Liver (tissue), 8 donors: ENCODE measurements at regions not wholly inside any gene's neighbourhood (a gene's known extent, or its start where the extent isn't known, plus 50 kb on each side); places are given as distances from the start of the nearest gene placed in this dataset.

ENCODE experiments used
- DNase-seq: peaks from one replicate; pipeline ENCODE4 v3.0.0-alpha.2; 2017; ENCODE audit warnings: low spot score
- H3K27ac ChIP-seq, 2 donors: one replicate each; pipeline ENCODE4 v1.7.0; 2013; ENCODE audit warnings: inconsistent platforms in 2 of 2, low read length in 2 of 2, control low read depth in 1 of 2, low read depth in 1 of 2, mild to moderate bottlenecking in 1 of 2
- H3K27me3 ChIP-seq, 4 donors: one replicate each; pipeline versions ENCODE4 v1.6.1 to v1.7.0; 2013; ENCODE audit warnings: low read length in 3 of 4, inconsistent platforms in 1 of 4, mild to moderate bottlenecking in 1 of 4, moderate library complexity in 1 of 4; ENCODE audit not compliant: control insufficient read depth in 4 of 4, insufficient read depth in 4 of 4
- H3K36me3 ChIP-seq, 4 donors: one replicate each; pipeline versions ENCODE4 v1.6.1 to v1.7.0; 2013; ENCODE audit warnings: low read length in 3 of 4, mild to moderate bottlenecking in 3 of 4, low read depth in 1 of 4, moderate library complexity in 1 of 4; ENCODE audit not compliant: control insufficient read depth in 4 of 4, insufficient read depth in 3 of 4
- H3K4me1 ChIP-seq, 4 donors: one replicate each; pipeline versions ENCODE4 v1.6.1 to v1.7.0; 2013; ENCODE audit warnings: low read length in 3 of 4, mild to moderate bottlenecking in 3 of 4, moderate library complexity in 1 of 4; ENCODE audit not compliant: control insufficient read depth in 4 of 4, insufficient read depth in 4 of 4
- H3K4me3 ChIP-seq, 3 donors: one replicate each; pipeline versions ENCODE4 v1.6.1 to v1.7.0; 2013; ENCODE audit warnings: low read length in 3 of 3, control low read depth in 1 of 3, low read depth in 1 of 3, mild to moderate bottlenecking in 1 of 3
- H3K9ac ChIP-seq, 2 donors: one replicate each; pipeline ENCODE4 v1.7.0; 2013; ENCODE audit warnings: low read length in 2 of 2, mild to moderate bottlenecking in 2 of 2, moderate library complexity in 2 of 2, control low read depth in 1 of 2, low read depth in 1 of 2
- H3K9me3 ChIP-seq, 4 donors: one replicate each; pipeline versions ENCODE4 v1.6.1 to v1.7.0; 2013; ENCODE audit warnings: low read length in 3 of 4; ENCODE audit not compliant: control insufficient read depth in 4 of 4
- ATF3 ChIP-seq: IDR thresholded peaks from 2 replicates; pipeline ENCODE4 v1.6.1; 2016; ENCODE audit warnings: antibody characterized with exemption
- CTCF ChIP-seq: fragments of 150-350 bp; IDR thresholded peaks from 2 replicates; pipeline ENCODE4 v1.5.1; 2017; ENCODE audit warnings: improper control_type of control experiment, low read depth, low read length; ENCODE audit not compliant: missing input control
- EGR1 ChIP-seq, 2 donors: IDR thresholded peaks; 2 replicates each; pipeline ENCODE4 v1.6.1; 2016 to 2018; ENCODE audit warnings: antibody characterized with exemption in 2 of 2, low read depth in 2 of 2
- FOXA2 ChIP-seq: IDR thresholded peaks from 2 replicates; pipeline ENCODE4 v1.6.1; 2016; ENCODE audit warnings: antibody characterized with exemption
- GABPA ChIP-seq, 2 donors: IDR thresholded peaks in 1 of 2; conservative IDR thresholded peaks in 1 of 2; 2 replicates each; pipeline ENCODE4 v1.6.1; 2016; ENCODE audit warnings: antibody characterized with exemption in 2 of 2, mild to moderate bottlenecking in 1 of 2, moderate library complexity in 1 of 2
- HNF4A ChIP-seq, 2 donors: conservative IDR thresholded peaks; 2 replicates each; pipeline ENCODE4 v1.6.1; 2016; ENCODE audit warnings: antibody characterized with exemption in 2 of 2, mild to moderate bottlenecking in 2 of 2
- HNF4G ChIP-seq: IDR thresholded peaks from 2 replicates; pipeline ENCODE4 v1.6.1; 2016; ENCODE audit warnings: antibody characterized with exemption
- JUND ChIP-seq, 2 donors: IDR thresholded peaks; 2 replicates each; pipeline ENCODE4 v1.6.1; 2016; ENCODE audit warnings: antibody characterized with exemption in 2 of 2
- MAX ChIP-seq: IDR thresholded peaks from 2 replicates; pipeline ENCODE4 v1.6.1; 2016; ENCODE audit warnings: antibody characterized with exemption
- NR2F2 ChIP-seq: IDR thresholded peaks from 2 replicates; pipeline ENCODE4 v1.6.1; 2016; ENCODE audit warnings: antibody characterized with exemption
- RAD21 ChIP-seq, 2 donors: IDR thresholded peaks; 2 replicates each; pipeline ENCODE4 v1.6.1; 2016; ENCODE audit warnings: antibody characterized with exemption in 2 of 2, mild to moderate bottlenecking in 2 of 2
- REST ChIP-seq: IDR thresholded peaks from 2 replicates; pipeline ENCODE4 v1.6.1; 2016; ENCODE audit warnings: antibody characterized with exemption, mild to moderate bottlenecking
- RXRA ChIP-seq, 2 donors: IDR thresholded peaks; 2 replicates each; pipeline ENCODE4 v1.6.1; 2017 to 2018; ENCODE audit warnings: antibody characterized with exemption in 2 of 2, mild to moderate bottlenecking in 1 of 2
- SP1 ChIP-seq: IDR thresholded peaks from 2 replicates; pipeline ENCODE4 v1.6.1; 2018; ENCODE audit warnings: antibody characterized with exemption, mild to moderate bottlenecking
- TAF1 ChIP-seq: conservative IDR thresholded peaks from 2 replicates; pipeline ENCODE4 v1.6.1; 2016; ENCODE audit warnings: antibody characterized with exemption, mild to moderate bottlenecking
- ZBTB33 ChIP-seq: IDR thresholded peaks from 2 replicates; pipeline ENCODE4 v1.6.1; 2016; ENCODE audit warnings: antibody characterized with exemption
- WGBS: extraction: QIAGEN DNeasy Blood & Tissue Kit; methylation state at CpG from one replicate; pipeline ENCODE4 v1.1.7; 2013; 5-methylcytosine and 5-hydroxymethylcytosine counted together
- donor health status: healthy.
- donor health status: healthy.
- donor health status: healthy.
- donor health status: healthy.
- donor health status: healthy.

GRCh38 chr13:86839221-86839620 is 832.0 kb upstream of the SLITRK5 start:
- peaks cover 0 to 6% (median 2%) of the 10 kb centered on the region in 4 donors for H3K9me3 ChIP-seq
- TF ChIP-seq GABPA (IDR thresholded peaks at IDR 0.05 in 1 of 2, conservative IDR thresholded peaks at IDR 0.05 in 1 of 2): no peak
- no peak for TF ChIP-seq JUND (IDR thresholded peaks at IDR 0.05)
- TF ChIP-seq FOXA2: no peak
- no peak for TF ChIP-seq HNF4A (conservative IDR thresholded peaks at IDR 0.05)
- no peak for TF ChIP-seq RAD21 (IDR thresholded peaks at IDR 0.05)
- TF ChIP-seq TAF1: no peak
- no peak for TF ChIP-seq NR2F2
- TF ChIP-seq HNF4G: no peak
- TF ChIP-seq ATF3: no peak
- TF ChIP-seq ZBTB33: no peak
- TF ChIP-seq MAX: no peak
- TF ChIP-seq SP1: no peak
- TF ChIP-seq RXRA (IDR thresholded peaks at IDR 0.05): no peak
- no peak for TF ChIP-seq CTCF
- no peak for TF ChIP-seq REST
- TF ChIP-seq EGR1 (IDR thresholded peaks at IDR 0.05; ENCODE audit: low read depth in 2 of 2): no peak
- no peaks in the 10 kb centered on the region for H3K27me3 ChIP-seq
- H3K36me3 ChIP-seq: no peaks in the 10 kb centered on the region
- no peak for DNase-seq
- H3K27ac ChIP-seq: no peak overlapping the region
- WGBS: 64% methylated on average over 7 of the region's 7 CpGs
- H3K9ac ChIP-seq: no peak overlapping the region
- H3K4me1 ChIP-seq: no peaks in the 10 kb centered on the region
- H3K4me3 ChIP-seq: no peak overlapping the region
